GM21786 (cell line): ENCODE measurements at regions not wholly inside any gene's neighbourhood (a gene's known extent, or its start where the extent isn't known, plus 50 kb on each side); places are given as distances from the start of the nearest gene placed in this dataset.

Source experiments
- ATAC-seq: cut with Tn5 transposase; IDR thresholded peaks from one replicate; pipeline ENCODE4 v1.9.1; 2021; ENCODE audit not compliant: unreplicated experiment

DNA sequence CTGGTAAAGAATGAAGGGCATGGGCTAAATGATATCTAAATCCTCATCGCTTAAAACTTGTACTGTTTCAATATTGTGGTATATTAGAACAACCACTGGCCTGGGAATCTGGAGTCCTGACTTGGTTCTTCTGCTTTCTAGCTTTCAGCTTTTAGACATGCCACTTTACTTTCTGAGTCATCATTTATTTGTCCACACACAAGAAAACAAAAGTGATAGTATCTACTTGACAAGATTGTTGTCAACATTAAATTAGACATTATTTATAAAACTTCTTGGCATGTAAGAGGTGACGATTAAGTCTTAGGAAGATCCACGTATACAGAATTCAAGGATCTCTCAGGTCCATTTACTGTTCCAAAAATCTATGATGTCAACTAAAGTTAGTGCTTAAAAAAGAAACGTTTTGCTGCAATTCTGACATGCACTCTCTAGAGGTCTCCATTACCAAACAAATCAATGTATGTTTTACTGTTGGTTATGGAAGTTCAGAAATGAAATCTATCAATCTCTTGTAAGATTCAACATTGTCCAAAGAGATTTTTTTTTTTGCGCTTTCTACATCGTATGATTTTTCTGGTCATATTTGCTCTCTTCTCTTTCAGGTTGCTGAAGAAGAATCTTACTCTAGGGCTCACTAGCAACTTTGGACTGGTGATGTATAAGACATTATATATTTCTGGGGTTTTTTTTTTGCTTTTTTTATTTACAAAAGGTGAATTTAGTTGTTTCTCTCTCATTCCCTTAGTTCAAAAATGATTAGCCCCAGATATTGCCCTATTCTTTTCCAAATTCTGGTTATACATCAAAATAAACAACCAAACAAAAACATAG is 53.6 kb upstream of the DYNC1I1 start:
- ATAC-seq = no peak

DNA sequence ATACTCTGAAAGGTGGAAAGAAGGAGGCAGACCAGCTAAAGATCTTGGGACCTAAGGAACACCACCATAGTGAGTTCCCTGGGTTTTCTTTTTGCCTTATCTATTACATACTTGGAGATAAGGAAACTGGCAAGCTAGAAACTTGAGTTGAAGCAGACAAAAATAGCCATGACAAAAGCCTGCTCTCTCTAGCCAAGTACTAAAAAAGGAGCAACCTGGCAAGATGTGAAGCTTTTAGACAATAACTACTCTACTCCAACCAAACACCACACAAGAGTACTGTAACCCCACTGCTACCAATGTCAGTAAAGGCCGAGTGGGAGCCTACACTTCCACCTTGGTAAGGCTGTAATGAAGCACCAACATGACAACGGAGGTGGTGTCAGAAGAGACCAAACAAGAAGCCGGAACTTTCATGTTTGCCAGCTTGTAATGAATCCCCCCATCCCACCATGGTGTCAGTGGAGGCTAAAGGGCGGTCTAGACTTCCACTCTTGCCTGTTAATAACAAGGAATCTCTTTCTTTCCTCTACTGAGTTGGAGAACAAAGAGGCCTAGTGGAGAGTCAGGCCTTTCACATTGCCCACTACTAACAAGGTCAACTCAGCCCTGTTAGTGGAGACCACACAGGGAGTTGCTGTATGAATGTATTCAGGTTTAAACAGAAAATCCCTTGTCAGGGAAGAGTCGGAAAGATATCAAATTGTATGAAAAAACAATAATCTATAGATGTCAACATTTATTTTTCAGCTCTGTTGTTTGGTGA is 55.8 kb upstream of the DYNC1I1 start:
- ATAC-seq = no peak

DNA sequence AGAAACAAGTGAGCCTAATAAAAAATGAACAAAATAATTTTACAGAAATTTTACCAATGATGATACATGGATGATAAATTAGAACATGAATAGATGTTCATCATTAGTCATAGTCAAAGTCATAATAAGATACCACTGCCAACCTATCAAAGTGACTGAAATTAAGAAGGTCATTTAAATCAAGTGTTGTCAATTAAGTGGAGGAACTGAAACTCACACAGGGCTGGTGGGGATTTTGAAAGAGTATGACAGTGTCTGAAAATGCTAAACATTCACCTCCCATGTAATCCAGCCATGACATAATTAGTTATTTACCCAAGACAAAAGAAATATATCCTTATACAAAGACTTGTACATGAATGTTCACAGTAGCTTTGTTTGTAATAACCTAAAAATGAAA is 57.1 kb upstream of the DYNC1I1 start:
- peak; percentile 91 for ATAC-seq

DNA sequence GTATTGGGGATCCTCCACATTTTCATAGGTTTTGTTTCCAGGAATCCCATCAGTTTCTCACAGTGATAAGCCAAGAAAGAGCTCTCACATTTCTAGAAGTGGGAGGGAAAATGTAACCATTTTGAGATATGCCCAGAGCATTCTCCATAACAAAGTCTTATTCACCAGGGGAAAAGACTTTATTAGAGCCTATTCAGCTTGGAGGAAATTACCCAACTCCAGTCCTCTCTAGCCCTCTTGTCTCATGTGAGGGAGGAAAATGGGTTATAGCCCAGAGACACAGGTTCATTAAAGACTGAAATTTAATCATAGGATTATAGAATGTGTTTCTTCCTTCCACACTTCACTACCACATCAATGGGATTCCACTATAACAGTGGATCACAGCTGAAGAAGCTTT is 61.6 kb upstream of the DYNC1I1 start:
- ATAC-seq = no peak

DNA sequence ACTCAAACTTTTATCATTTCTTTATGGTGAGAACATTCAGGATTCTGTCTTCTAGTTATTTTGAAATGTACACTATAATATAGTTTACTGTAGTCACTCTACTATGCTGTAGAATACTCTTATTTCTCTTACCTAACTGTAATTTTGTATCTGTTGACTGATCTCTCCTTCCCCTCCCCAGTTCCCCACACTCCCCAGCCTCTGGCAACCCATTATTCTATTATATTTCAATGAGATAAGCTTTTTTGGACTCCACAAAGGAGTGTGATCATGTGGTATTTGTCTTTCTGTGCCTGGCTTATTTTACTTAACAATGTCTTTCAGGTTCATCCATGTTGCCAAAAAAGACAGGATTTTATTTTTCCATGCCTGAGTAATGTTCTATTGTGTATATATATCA is 71.4 kb upstream of the DYNC1I1 start:
- ATAC-seq = no peak

DNA sequence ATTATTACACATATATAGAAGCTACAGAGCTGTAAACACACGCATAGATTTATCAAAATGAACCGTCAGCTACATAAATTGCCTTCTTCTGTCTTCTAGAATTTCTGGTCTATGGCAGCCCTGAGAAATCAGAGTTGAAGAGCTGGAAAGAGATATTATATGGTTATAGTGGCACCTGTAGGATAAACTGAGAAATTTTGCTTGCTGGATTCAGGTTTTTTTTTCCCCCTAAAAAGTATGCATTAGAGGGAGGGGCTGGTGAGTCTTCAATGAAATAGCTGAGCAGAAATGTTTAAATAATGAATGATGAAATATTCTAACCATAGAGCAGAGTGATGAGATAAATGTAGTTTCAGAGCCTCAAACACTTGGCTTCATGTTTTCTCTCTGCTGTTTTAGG is 78.0 kb upstream of the DYNC1I1 start:
- ATAC-seq = no peak

DNA sequence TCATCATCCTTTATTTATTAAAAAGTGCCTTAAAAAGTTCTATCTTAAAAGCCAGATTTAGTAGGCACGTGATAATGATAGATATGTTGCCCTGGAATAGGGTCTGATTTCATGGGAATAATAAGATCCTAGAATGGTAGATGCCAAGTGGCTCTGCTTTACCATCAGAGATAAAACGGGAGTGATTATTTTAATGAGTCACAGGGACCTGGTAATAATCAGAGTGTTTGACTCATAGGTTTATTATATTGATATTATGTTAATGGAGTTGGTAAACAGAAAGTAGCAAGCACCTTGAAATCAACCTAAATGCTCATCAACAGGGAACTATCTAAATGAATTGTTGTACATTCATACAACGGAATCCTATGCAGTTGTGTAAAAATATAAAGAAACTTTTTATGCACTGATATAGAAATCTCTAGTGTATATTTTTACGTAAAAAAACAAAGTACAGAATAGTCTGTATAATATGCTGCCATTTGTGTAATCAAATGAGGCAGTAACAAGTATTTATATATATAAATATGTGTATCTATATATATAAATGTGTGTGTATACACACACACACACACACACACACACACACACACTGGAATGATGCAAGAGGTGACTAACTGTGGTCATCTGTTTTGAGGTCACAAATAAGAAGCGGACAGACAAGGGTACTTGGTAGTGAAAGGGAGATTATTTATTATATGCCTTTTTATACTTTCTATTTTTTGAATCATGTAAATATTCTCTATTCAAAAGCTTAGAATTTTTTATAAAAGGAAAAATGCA is 78.6 kb upstream of the DYNC1I1 start:
- ATAC-seq = no peak

DNA sequence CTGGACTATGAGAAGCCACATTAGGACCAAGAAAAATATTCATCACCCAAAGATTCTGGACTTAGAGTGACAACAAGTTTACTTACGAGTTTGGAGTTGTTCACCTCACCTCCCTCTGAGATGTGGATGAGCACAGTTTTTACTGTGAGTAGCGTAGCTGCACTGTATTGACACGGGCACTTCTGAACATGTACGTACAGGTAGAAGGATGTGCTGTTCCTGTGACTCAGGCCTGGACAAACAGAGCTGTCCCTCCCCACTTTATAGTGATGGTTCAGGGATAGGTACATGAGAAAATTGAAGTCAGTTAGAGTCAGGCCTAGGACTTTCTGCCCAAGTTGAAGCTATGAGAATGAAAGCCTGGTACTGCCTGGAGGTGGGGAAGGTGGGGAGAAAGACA is 80.9 kb upstream of the DYNC1I1 start:
- ATAC-seq = no peak

DNA sequence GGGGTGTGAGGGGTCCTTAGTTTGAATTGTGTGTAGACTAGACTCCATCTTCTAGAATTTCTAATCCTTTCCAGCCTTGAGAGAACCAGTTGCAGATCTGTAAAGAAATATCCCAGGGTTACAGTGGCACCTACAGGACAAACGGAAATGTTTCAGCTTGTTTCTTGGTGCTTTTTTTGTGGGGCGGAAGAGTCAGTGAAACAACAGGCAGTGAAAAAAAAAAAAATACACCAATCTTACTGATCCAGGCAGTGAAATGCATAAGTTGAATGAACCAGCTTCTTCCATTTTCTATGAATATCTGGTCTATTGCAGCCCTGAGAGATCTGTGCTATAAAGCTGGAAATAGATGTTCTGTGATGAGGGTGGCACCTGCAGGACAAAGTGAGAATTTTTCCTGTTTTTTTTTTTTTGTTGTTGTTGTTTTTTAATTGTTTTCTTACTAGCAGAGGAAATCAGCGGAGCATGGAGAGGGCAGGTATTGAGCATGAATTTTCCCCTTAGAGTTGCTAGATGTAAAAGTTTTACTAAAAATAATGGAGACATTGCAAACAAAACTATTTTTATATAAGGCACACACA is 81.9 kb upstream of the DYNC1I1 start:
- ATAC-seq = peak; percentile 79

DNA sequence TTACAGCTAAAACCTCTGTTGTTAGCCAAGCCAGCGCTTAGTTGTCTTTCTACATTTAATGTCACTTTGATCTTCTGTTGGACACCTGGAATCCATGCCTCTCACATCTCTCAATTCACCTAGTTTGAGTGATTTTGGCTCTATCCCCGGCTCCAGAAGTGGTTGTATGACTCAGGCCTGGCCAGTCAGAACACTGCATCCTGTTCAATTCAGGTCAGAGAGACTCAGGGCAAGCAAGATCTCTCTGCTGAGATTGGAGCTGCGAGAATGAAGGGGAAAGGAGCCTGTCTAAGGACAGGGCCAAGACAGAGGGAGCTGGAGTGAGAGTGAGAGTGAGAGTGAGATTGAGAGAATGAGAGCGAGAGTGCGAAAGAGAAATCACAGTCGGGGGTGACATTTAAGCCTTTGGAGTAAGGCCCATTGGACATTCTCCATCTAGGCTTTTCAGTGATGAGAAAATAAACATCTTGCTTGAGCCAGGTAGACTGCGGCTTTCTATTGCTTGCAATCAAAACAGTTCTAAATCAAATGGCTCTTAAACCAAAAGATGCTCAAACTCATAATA is 83.3 kb upstream of the DYNC1I1 start:
- no peak for ATAC-seq

DNA sequence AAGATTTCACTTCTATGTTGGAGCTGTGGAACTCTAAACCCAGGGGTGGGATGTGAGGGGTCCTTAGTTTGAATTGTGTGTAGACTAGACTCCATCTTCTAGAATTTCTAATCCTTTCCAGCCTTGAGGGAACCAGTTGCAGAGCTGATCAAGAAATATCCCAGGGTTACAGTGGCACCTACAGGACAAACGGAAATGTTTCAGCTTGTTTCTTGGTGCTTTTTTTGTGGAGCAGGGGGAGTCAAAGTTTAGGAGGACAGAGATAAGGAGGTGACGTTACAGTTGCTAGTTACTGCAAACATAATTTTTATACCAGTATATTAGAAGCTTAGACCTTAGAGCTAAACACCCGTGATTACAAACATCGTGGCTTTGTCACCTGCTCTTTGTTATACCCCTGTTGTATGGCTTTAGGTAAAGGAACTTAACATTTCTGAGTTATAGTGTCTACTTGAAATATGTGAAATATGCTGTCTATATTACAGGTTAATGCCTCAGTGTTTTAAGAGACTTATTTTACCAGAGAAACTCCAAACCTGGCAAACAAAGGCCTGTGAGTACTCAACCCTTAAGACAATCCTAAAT is 84.5 kb upstream of the DYNC1I1 start:
- no peak for ATAC-seq

DNA sequence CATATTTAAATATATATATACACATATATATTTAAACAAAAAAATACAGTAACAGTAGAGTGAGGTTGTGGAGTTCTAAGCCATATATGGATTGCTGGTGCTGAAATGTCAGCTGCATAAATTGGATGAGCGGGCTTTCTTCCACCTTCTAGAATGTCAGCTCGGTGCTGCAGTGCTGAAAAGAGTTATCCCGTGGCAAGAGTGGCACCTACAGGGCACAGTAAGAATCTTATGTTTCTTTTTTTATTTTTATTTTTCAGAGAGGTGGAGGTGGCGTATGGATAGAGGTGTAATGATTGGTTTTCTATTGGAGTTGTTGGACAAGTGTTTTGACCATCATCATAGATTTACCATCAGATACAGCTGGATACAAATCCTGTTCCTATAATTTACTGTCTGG is 86.2 kb upstream of the DYNC1I1 start:
- ATAC-seq = no peak

DNA sequence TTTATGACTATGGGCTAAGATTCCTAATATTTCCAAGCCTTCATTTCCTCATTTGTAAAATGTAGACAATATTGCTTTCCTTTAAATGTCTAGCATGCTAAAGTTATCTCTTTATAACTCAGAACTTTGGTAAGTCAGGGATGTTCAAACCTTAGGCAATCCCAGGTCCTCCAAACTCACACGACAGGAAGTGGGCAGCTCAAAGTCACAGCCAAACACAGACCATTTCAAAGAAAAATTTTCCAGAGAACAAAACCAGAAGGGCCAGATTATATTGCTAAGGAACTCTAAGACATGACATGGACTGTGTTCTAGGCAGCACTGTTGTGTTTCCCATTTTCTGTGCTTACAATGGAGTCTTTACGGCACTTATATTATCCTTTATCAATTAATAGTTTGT is 87.8 kb upstream of the DYNC1I1 start:
- ATAC-seq = no peak

DNA sequence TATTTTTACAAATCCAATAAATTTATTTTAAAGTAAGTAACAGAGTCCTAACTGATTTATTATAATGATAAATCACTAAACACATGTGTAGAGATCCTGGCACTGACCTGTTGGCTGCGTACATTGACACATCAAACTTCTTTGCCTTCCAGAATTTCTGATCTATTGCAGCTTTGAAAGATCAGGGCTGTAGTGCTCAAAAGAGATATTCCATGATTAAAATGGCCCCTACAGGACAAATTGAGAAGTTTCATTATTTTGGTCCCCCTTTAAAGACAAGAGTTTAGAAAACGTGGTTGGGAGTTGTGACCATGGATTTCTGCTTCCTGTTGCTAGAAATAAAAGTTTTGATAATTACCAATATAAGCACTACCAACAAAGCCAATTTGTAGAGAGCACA is 87.7 kb upstream of the PDK4 start:
- ATAC-seq = no peak

DNA sequence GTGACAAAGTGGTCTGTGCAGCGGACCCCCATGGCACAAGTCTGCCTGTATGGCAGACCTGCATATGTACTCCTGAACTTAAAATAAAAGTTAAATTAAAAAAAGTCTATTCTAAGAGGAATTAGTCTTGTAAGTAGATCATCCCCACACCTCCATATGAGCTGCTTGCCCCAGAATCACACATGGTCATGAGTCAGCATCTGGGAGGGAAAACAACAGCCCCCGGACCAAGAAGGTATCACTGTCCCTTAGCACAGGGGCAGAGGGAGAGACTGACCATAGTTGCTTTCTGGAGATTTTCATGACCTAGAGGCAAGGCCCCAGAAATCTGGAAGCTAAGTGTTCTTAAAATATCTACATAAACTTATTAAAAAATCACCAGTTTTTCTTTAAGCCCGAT is 86.6 kb upstream of the PDK4 start:
- ATAC-seq = no peak

DNA sequence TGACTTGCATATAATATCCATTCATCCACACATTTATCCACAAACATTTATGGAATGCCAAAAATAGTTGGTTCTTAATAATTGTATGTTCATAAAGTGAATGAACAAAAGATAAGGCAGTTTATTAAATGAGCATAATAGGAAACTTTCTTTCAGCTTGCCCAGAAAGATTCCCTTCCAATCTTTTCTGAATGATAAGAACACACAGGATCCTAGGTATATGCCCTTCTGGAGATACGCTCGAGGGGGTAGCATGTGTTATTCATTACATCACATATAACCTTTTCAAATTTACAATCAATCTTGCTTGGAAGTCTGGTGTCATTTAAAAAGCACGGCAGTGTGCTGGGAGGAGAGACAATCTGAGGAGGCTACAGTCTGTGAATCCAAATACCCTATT is 80.4 kb upstream of the PDK4 start:
- no peak for ATAC-seq

DNA sequence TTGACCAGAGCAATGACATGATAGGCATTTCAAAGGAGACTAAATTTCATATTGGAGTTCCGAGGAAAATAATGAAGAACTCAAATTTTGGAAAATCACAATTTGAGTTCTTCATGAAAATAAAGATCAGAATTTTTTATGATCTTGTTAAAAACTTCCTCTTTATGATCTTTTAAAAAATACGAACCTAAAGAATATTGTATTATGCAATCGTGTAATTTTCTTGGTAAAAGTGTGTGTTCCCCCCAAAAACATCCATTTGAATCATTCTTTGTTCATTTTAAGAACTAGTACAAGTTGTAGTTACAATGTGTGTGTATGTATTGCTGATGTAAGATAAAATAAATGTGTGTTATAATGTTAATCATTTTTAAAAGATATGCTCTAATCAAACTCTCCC is 79.3 kb upstream of the PDK4 start:
- no peak for ATAC-seq

DNA sequence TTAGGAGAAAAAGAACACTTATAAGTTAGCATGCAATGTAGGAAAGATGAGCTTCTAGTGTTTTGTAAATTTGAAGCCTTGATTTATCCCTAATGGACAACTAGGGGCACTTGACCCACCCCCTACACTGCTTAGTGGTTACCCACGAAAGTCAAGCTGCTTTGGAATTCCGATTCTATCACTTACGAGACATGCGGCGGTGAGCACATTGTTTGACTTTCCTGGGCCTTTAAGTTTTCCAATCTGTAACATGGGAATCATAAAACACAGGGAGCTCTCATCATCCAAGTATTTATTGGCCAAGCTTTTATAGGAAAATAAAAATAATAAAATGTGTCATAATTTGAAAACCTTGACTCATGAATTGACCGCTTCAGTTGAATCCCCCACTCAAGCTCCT is 78.7 kb upstream of the PDK4 start:
- ATAC-seq = no peak

DNA sequence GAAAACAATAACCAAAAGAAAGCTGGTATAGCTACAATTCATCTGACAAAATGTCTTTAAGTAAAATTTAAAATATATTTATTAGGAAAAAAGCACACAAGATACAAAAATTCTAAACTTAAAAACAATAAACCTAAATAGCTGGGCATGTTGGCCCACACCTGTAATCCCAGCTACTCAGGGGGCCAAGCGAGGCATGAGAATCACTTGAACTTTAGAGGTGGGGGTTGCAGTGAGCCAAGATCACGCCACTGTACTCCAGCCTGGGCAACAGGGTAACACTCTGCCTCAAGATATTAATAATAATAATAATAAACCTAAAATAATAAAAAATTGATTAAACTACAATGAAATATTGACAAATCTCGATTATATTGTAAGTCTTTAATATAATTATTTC is 77.8 kb upstream of the PDK4 start:
- no peak for ATAC-seq

DNA sequence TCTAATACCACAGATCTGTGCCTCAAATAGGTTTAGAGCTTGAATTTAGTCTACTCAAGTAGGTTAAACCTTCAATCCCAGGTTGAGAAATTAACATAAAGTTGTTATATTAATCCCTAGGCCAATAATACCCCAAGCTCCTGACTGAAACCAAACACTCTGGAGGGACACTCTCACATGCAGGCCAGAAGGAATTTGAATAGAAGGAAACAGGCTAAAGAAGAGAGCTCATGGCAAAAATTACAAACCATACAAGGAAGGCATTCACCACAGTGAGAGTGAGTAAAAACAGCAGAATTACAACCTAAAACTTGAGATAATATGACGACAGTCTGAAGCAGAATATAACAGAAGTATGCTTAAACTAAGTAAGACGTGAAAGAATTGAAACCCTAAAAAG is 76.1 kb upstream of the PDK4 start:
- ATAC-seq = no peak

DNA sequence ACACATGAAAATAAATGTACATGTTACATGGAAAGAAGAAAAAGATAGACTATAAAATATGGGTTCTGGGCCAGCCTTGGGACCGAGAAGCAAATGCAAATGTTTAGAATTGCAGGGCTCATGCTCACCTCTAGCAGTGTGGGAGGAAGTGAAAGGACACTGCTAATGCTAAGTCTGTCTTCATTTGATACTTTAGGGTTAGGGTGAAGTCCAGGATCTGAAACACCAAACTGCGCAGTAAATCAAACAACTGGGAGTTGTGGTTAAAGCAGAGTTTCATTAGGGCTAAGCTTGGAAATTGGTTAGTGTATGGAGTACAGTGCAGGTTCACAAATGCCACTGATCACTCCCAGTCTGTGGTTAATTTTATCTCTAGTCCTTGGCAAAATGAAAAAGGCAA is 73.2 kb upstream of the PDK4 start:
- no peak for ATAC-seq
